Stimulated activated naive CD8-positive, alpha-beta T cell treated with anti-CD3 and anti-CD28 coated beads, Interleukin-15, Interleukin-2, amounts not matched to agents 100 ng/mL and 50 ng/mL, for 24 hours (primary cell): ENCODE measurements at regions not wholly inside any gene's neighbourhood (a gene's known extent, or its start where the extent isn't known, plus 50 kb on each side); places are given as distances from the start of the nearest gene placed in this dataset.
"Not testable (repeated sequence)": the region's sequence is repeated elsewhere in the genome, so short reads cannot be mapped to it uniquely, and the experiment has no call there.

Source experiments
- H3K27ac Mint-ChIP-seq: one replicate; pipeline ENCODE4 v1.8.0; 2021; ENCODE audit warnings: mild to moderate bottlenecking, mixed read lengths
- H3K27me3 Mint-ChIP-seq: one replicate; pipeline ENCODE4 v1.8.0; 2021; ENCODE audit warnings: mixed read lengths
- H3K36me3 Mint-ChIP-seq: one replicate; pipeline ENCODE4 v1.8.0; 2021; ENCODE audit warnings: low read depth, mixed read lengths
- H3K4me1 Mint-ChIP-seq: one replicate; pipeline ENCODE4 v1.8.0; 2021; ENCODE audit warnings: low read depth, mixed read lengths
- H3K4me3 Mint-ChIP-seq: one replicate; pipeline ENCODE4 v1.8.0; 2021; ENCODE audit warnings: mild to moderate bottlenecking, mixed read lengths
- H3K9me3 Mint-ChIP-seq: one replicate; pipeline ENCODE4 v1.8.0; 2021; ENCODE audit warnings: mixed read lengths

GRCh38 chr13:34371645-34372395 lies 553.9 kb downstream of the RFC3 start:
- Mint-ChIP-seq H3K9me3 (no peaks in the 10 kb centered on the region), H3K27ac (no peak overlapping the region), H3K27me3 (no peaks in the 10 kb centered on the region), H3K4me3 (no peak overlapping the region), H3K4me1 (no peaks in the 10 kb centered on the region), H3K36me3 (no peaks in the 10 kb centered on the region)

DNA sequence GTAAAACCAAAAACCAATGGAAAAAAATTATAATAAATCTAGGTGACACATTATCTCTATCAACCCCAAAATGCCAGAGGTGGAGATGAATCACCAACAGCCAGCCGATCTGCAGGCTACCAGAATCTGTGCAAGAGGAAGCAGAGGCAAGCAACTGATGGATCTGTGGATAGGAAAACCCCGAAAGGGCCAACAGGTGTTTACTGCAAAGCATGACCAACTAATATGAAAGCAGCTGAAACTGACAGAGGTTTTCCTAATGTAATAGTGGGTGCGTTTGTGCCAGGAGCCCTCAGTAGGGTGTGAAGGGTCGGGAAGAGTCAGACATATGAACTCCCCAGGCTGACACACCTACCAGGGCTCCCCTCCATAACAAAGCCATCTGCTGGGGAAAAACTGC lies 554.6 kb downstream of the RFC3 start:
- Mint-ChIP-seq H3K27me3 (no peaks in the 10 kb centered on the region), H3K4me1 (no peaks in the 10 kb centered on the region), H3K27ac (no peak overlapping the region), H3K36me3 (no peaks in the 10 kb centered on the region), H3K9me3 (no peaks in the 10 kb centered on the region), H3K4me3 (no peak overlapping the region)

DNA sequence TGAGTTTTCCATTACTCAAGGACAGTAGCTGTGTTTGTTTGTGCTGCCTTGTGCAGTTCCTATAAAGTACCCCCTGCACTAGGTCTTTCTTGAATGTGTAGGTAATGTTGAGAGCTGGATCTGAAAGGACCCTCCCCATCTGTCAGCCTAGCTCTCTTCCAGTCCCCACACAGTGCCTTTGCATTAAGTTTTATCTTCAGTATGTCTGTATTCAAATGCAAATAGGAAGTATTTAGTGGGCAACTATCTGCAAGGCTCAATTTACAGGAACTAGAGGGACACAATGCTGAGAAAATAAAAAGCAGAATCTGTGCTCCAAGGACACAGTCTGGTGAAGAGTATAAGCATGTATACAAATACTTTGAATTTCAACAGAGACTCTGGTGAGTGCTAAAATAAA lies 558.5 kb downstream of the RFC3 start:
- Mint-ChIP-seq H3K27ac (no peak overlapping the region), H3K27me3 (no peaks in the 10 kb centered on the region), H3K36me3 (no peaks in the 10 kb centered on the region), H3K4me3 (no peak overlapping the region), H3K4me1 (no peaks in the 10 kb centered on the region), H3K9me3 (no peaks in the 10 kb centered on the region)

- Mint-ChIP-seq H3K4me3 (no peak overlapping the region), H3K4me1 (no peaks in the 10 kb centered on the region), H3K27ac (no peak overlapping the region), H3K36me3 (no peaks in the 10 kb centered on the region), H3K27me3 (no peaks in the 10 kb centered on the region), H3K9me3 (peaks cover 7% of the 10 kb centered on the region)
Observed at GRCh38 chr13:34381228-34381627, 560.8 kb upstream of the NBEA start.

GRCh38 chr13:34383728-34384127 lies 558.3 kb upstream of the NBEA start:
- H3K27me3 Mint-ChIP-seq: no peaks in the 10 kb centered on the region
- H3K9me3 Mint-ChIP-seq: peaks cover 7% of the 10 kb centered on the region
- no peaks in the 10 kb centered on the region for H3K4me1 Mint-ChIP-seq
- H3K36me3 Mint-ChIP-seq: no peaks in the 10 kb centered on the region
- no peak overlapping the region for H3K4me3 Mint-ChIP-seq
- H3K27ac Mint-ChIP-seq: no peak overlapping the region

- H3K4me3 Mint-ChIP-seq, H3K27ac Mint-ChIP-seq, H3K27me3 Mint-ChIP-seq, H3K9me3 Mint-ChIP-seq, H3K4me1 Mint-ChIP-seq, H3K36me3 Mint-ChIP-seq: not testable (repeated sequence)
Observed at GRCh38 chr13:34386229-34386628, 555.8 kb upstream of the NBEA start.

DNA sequence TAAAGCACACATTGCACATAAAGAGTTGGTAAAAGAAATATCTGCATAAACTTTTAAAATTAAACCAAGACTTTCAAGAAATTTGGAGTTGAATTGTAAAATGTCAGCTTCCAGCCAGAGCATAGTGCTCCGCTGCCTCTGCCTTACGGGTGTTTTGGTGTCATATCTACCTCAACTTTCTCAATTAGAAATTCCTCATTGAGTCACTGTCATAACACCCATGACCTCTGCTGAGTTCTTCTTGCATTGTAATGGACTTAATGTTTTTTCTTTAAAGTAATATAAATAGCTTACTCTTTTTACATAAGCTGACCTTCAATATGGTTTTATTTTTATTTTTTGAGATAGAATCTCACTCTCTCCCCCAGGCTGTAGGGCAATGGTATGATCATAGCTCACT lies 551.0 kb upstream of the NBEA start:
- H3K4me3 Mint-ChIP-seq: no peak overlapping the region
- peaks cover 3% of the 10 kb centered on the region for H3K36me3 Mint-ChIP-seq
- H3K9me3 Mint-ChIP-seq: peaks cover 18% of the 10 kb centered on the region
- no peaks in the 10 kb centered on the region for H3K27me3 Mint-ChIP-seq
- H3K27ac Mint-ChIP-seq: no peak overlapping the region
- no peaks in the 10 kb centered on the region for H3K4me1 Mint-ChIP-seq

GRCh38 chr13:34401696-34402095 lies 540.4 kb upstream of the NBEA start:
- H3K36me3 Mint-ChIP-seq: peaks cover 4% of the 10 kb centered on the region
- no peaks in the 10 kb centered on the region for H3K4me1 Mint-ChIP-seq
- H3K27me3 Mint-ChIP-seq: no peaks in the 10 kb centered on the region
- no peak overlapping the region for H3K27ac Mint-ChIP-seq
- peaks cover 8% of the 10 kb centered on the region for H3K9me3 Mint-ChIP-seq
- H3K4me3 Mint-ChIP-seq: no peak overlapping the region

- H3K4me1 Mint-ChIP-seq: no peaks in the 10 kb centered on the region
- peaks cover 8% of the 10 kb centered on the region for H3K9me3 Mint-ChIP-seq
- no peak overlapping the region for H3K4me3 Mint-ChIP-seq
- H3K27me3 Mint-ChIP-seq: no peaks in the 10 kb centered on the region
- no peak overlapping the region for H3K27ac Mint-ChIP-seq
- no peaks in the 10 kb centered on the region for H3K36me3 Mint-ChIP-seq
Observed at GRCh38 chr13:34405410-34406181, 536.5 kb upstream of the NBEA start.

DNA sequence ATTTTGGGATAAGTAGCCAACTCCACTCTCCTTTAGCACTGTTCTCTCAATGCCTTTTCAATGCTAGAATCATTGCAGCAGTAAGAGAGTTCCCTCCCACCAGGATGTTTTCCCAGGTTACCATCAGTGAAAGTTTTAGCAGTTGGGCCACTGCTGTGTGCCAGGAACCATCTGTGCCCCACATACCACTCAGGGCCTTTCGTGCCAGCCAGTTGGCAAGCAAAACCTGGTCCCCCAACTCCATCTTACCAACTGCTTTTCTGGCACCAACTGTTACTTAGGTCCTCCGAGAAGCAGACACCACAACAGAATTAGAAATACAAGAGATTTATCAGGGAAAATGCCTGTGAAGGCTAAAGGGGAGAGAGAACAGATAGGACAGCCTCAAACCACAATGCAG lies 533.4 kb upstream of the NBEA start:
- Mint-ChIP-seq H3K4me1 (no peaks in the 10 kb centered on the region), H3K4me3 (no peak overlapping the region), H3K36me3 (no peaks in the 10 kb centered on the region), H3K27me3 (no peaks in the 10 kb centered on the region), H3K9me3 (peaks cover 8% of the 10 kb centered on the region), H3K27ac (no peak overlapping the region)

- Mint-ChIP-seq H3K27ac (no peak overlapping the region), H3K9me3 (peaks cover 13% of the 10 kb centered on the region), H3K27me3 (no peaks in the 10 kb centered on the region), H3K36me3 (no peaks in the 10 kb centered on the region), H3K4me1 (no peaks in the 10 kb centered on the region), H3K4me3 (no peak overlapping the region)
Observed at GRCh38 chr13:34409496-34410182, 532.4 kb upstream of the NBEA start.

DNA sequence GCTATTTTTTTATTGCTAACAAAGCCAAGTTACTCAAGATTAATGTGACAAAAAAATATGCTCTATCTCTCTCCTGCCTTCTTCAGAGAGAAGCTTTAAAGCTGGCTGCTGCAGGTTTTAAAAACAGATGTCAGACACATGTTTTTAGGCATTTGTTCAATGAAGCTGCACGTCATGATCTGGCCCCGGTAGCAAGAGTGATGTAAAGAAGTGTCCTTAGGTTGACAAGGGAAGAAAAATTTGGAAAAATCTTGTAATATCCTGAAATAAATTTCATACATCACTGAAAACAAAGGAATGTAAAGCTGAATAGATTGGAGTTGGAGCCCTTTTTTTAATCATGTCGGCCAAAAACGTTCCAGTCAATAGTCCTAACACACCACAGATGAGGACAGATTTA lies 531.4 kb upstream of the NBEA start:
- Mint-ChIP-seq H3K27ac (no peak overlapping the region), H3K36me3 (no peaks in the 10 kb centered on the region), H3K4me1 (no peaks in the 10 kb centered on the region), H3K9me3 (peaks cover 13% of the 10 kb centered on the region), H3K27me3 (no peaks in the 10 kb centered on the region), H3K4me3 (no peak overlapping the region)

- Mint-ChIP-seq H3K4me3 (no peak overlapping the region), H3K27me3 (no peaks in the 10 kb centered on the region), H3K36me3 (no peaks in the 10 kb centered on the region), H3K4me1 (no peaks in the 10 kb centered on the region), H3K9me3 (peaks cover 13% of the 10 kb centered on the region), H3K27ac (no peak overlapping the region)
Observed at GRCh38 chr13:34411177-34411576, 530.9 kb upstream of the NBEA start.

- H3K27me3 Mint-ChIP-seq: no peaks in the 10 kb centered on the region
- H3K36me3 Mint-ChIP-seq: no peaks in the 10 kb centered on the region
- H3K9me3 Mint-ChIP-seq: peaks cover 13% of the 10 kb centered on the region
- no peak overlapping the region for H3K27ac Mint-ChIP-seq
- H3K4me3 Mint-ChIP-seq: no peak overlapping the region
- no peaks in the 10 kb centered on the region for H3K4me1 Mint-ChIP-seq
Observed at GRCh38 chr13:34411894-34412293, 530.2 kb upstream of the NBEA start.

GRCh38 chr13:34412295-34412694 lies 529.8 kb upstream of the NBEA start:
- H3K9me3 Mint-ChIP-seq: peaks cover 11% of the 10 kb centered on the region
- no peaks in the 10 kb centered on the region for H3K4me1 Mint-ChIP-seq
- H3K4me3 Mint-ChIP-seq: no peak overlapping the region
- H3K27ac Mint-ChIP-seq: no peak overlapping the region
- no peaks in the 10 kb centered on the region for H3K36me3 Mint-ChIP-seq
- H3K27me3 Mint-ChIP-seq: no peaks in the 10 kb centered on the region
